Kidney epithelial cell (primary cell): ENCODE measurements at regions not wholly inside any gene's neighbourhood (a gene's known extent, or its start where the extent isn't known, plus 50 kb on each side); places are given as distances from the start of the nearest gene placed in this dataset.
"Not testable (repeated sequence)": the region's sequence is repeated elsewhere in the genome, so short reads cannot be mapped to it uniquely, and the experiment has no call there.

Source experiments
- DNase-seq: peaks from one replicate; pipeline ENCODE4 v3.0.0-alpha.2; 2010; ENCODE audit warnings: low read depth
- H3K27me3 ChIP-seq: 2 replicates; pipeline ENCODE4 v1.6.0; 2011; ENCODE audit warnings: low read length; ENCODE audit not compliant: control insufficient read depth, insufficient read depth
- H3K36me3 ChIP-seq: 2 replicates; pipeline ENCODE4 v1.5.1; 2011; ENCODE audit warnings: low read length; ENCODE audit not compliant: control insufficient read depth, insufficient read depth
- H3K4me3 ChIP-seq: 2 replicates; pipeline ENCODE4 v1.5.1; 2011; ENCODE audit warnings: low read depth, mild to moderate bottlenecking, control low read depth, low read length
- TF ChIP-seq, protein P1 (sequence below): IDR thresholded peaks from 2 replicates; pipeline ENCODE4 v1.5.1; 2011; ENCODE audit warnings: mild to moderate bottlenecking, moderate library complexity, low read length, control low read depth, inconsistent platforms; ENCODE audit not compliant: insufficient read depth, poor library complexity, severe bottlenecking

DNA sequence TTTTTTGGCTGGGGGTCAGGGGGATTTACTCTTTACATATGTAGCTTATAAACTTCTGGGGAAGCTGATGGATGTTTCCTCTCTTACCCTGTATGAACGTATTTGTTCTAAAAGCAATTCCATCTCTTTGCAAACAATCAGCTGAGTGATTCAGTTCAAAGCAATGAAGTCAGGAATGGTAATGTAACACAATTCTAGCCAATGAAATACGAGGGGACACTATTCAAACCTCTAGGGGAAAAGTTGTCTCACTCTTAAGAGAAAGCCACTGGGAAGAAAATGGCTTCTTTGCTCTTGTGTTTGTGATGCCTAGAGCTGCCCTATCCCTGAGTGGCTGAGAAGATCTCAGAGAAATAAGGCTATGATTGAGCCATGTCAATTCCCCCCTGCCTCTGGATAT lies 134.8 kb upstream of the SEMA3C start:
- H3K27me3 ChIP-seq, result no peaks in the 10 kb centered on the region
- TF ChIP-seq, protein P1, sequence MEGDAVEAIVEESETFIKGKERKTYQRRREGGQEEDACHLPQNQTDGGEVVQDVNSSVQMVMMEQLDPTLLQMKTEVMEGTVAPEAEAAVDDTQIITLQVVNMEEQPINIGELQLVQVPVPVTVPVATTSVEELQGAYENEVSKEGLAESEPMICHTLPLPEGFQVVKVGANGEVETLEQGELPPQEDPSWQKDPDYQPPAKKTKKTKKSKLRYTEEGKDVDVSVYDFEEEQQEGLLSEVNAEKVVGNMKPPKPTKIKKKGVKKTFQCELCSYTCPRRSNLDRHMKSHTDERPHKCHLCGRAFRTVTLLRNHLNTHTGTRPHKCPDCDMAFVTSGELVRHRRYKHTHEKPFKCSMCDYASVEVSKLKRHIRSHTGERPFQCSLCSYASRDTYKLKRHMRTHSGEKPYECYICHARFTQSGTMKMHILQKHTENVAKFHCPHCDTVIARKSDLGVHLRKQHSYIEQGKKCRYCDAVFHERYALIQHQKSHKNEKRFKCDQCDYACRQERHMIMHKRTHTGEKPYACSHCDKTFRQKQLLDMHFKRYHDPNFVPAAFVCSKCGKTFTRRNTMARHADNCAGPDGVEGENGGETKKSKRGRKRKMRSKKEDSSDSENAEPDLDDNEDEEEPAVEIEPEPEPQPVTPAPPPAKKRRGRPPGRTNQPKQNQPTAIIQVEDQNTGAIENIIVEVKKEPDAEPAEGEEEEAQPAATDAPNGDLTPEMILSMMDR, result no peak
- no peak overlapping the region for H3K4me3 ChIP-seq
- no peak for DNase-seq
- H3K36me3 ChIP-seq, result no peaks in the 10 kb centered on the region

DNA sequence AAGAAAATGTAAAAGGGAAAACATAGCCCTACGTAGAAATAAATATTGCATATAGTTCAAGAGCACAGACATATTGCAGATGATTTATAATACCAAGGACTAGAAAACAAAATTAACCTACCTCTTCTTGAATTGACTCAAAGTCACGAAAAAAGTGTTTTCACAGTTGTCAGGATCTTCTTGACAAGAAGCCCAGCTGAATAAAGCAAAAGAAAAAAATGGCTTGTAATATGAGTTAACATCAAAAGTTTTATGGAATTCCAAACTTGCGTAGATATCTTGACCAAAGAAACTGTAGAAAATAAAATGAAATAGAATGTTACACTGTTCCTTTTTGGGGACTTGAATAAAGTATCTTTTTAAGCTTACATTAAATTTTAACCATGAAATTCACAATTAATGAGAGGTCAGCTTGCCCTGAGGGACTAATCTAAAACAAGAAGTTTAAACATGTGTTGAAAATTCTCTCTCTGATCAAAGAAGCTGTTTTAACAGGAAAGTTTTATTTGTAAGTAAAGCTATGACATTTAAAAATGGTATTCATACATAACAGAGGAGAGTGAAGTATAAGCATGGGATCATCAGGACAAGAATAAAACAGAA lies 133.1 kb upstream of the SEMA3C start:
- H3K36me3 ChIP-seq, result no peaks in the 10 kb centered on the region
- TF ChIP-seq, protein P1, result no peak
- no peak for DNase-seq
- no peaks in the 10 kb centered on the region for H3K27me3 ChIP-seq
- H3K4me3 ChIP-seq, result no peak overlapping the region

DNA sequence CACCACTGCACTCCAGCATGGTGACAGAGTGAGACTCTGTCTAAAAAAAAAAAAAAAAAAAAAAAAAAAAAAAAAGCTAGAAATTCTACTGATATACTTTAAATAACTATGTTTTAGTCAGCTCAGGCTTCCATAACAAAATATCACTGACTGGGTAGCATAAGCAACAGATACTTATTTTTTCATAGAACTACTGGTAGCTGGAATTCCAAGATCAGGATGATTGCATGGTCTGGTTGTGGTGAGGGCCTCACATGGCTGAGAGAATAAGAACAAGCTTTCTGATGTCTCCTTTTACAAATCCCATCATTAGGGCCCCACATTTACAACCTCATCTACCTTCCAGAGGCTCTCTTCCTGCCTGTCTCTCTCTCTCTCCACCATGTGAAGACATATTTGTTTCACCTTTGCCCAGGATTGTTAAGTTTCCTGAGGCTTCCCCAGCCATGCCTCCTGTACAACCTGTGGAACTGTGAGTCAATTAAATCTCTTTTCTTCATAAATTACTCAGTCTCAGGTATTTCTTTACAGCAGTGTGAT lies 126.7 kb upstream of the SEMA3C start:
- Histone ChIP-seq H3K27me3 (no peaks in the 10 kb centered on the region), H3K4me3 (no peak overlapping the region), H3K36me3 (no peaks in the 10 kb centered on the region)
- no peak for DNase-seq
- TF ChIP-seq, protein P1, result no peak

DNA sequence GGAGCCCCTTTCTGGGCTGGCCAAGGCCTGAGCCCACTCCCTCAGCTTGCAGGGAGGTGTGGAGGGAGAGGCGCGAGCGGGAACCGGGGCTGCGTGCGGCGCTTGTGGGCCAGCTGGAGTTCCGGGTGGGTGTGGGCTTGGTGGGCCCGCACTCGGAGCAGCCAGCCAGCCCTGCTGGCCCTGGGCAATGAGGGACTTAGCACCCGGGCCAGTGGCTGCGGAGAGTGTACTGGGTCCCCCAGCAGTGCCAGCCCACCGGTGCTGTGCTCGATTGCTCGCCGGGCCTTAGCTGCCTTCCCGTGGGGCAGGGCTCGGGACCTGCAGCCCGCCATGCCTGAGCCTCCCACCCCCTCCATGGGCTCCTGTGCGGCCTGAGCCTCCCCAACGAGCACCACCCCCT lies 123.8 kb upstream of the SEMA3C start:
- H3K4me3 ChIP-seq, H3K36me3 ChIP-seq, DNase-seq, H3K27me3 ChIP-seq: not testable (repeated sequence)

DNA sequence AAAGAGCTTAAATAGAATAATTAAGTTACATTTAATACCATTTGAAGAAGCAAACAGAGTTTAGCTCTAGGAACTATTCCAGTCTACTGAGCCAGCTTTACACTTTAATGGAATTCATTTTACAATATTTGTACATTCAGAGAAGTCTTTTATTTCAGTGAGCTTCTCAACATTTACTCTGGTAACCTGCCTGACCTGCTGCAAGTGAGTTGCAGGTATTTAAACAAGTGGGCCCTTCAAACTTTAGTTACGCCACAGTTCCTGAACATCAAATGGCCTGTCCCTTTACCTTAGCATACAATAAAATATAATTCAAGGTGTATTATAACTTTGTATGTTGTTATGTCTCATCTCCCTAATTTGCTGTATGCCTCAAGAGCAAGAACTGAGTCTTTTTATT lies 121.6 kb upstream of the SEMA3C start:
- no peak overlapping the region for H3K4me3 ChIP-seq
- no peak for DNase-seq
- no peaks in the 10 kb centered on the region for H3K36me3 ChIP-seq
- no peaks in the 10 kb centered on the region for H3K27me3 ChIP-seq
- TF ChIP-seq, protein P1, result no peak

DNA sequence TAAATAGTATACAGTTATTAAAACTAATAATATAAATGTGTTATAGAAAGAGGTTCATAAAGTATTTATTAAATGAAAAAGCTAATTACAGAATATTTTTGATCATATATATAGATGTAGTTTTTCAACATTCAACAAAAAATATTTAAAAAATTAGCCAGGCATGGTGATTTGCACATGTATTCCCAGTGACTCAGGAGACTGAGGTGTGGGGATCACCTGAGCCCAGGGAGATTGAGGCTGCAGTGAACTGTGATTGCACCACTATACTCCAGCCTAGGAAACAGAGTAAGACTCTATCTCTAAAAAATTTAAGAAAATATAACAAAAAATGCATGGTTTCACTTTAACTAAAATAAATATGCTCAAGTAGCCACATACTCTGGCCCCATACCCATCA lies 118.0 kb upstream of the SEMA3C start:
- H3K4me3 ChIP-seq, result no peak overlapping the region
- DNase-seq, result no peak
- TF ChIP-seq, protein P1, result no peak

More for the DNA sequence above, 118.0 kb upstream of the SEMA3C start:
- H3K36me3 ChIP-seq, result no peaks in the 10 kb centered on the region
- no peaks in the 10 kb centered on the region for H3K27me3 ChIP-seq
